MCF 10A (cell line): ENCODE measurements at regions not wholly inside any gene's neighbourhood (a gene's known extent, or its start where the extent isn't known, plus 50 kb on each side); places are given as distances from the start of the nearest gene placed in this dataset.

Experiments used
- BruUV-seq: library from RNA; stranded (reverse); fragments of 400-500 nt; replicated peaks from 2 replicates; lab custom pipeline; 2021; lab: Mats Ljungman, UMichigan
- CTCF ChIA-PET: fragments of 300-600 bp; sonication (Branson Sonifier 250); formaldehyde crosslinking; extraction: SDS; loops from one replicate; lab custom pipeline; 2021; ENCODE audit warnings: antibody characterized with exemption, inconsistent platforms; lab: Yijun Ruan, JAX
- POLR2A ChIA-PET: fragments of 300-600, 350-650 bp; sonication (Branson Sonifier 250); formaldehyde crosslinking; extraction: SDS; loops from one replicate; lab custom pipeline; 2020; ENCODE audit warnings: antibody characterized with exemption, inconsistent platforms; lab: Yijun Ruan, JAX
- DNase-seq: peaks from one replicate; pipeline ENCODE4 v3.0.0-alpha.2; 2018; ENCODE audit not compliant: unreplicated experiment
- H3K27ac Mint-ChIP-seq: one replicate; pipeline ENCODE4 v1.8.0; 2022; ENCODE audit warnings: mild to moderate bottlenecking, low read depth, mixed read lengths; ENCODE audit not compliant: unreplicated experiment
- H3K27me3 Mint-ChIP-seq: one replicate; pipeline ENCODE4 v1.8.0; 2022; ENCODE audit warnings: mixed read lengths; ENCODE audit not compliant: insufficient read depth, unreplicated experiment
- H3K36me3 Mint-ChIP-seq: one replicate; pipeline ENCODE4 v1.8.0; 2022; ENCODE audit warnings: mild to moderate bottlenecking, moderate library complexity, mixed read lengths; ENCODE audit not compliant: insufficient read depth, unreplicated experiment
- H3K4me1 Mint-ChIP-seq: one replicate; pipeline ENCODE4 v1.8.0; 2022; ENCODE audit warnings: mixed read lengths; ENCODE audit not compliant: insufficient read depth, unreplicated experiment
- H3K4me3 Mint-ChIP-seq: one replicate; pipeline ENCODE4 v1.8.0; 2022; ENCODE audit warnings: mild to moderate bottlenecking, moderate library complexity, mixed read lengths; ENCODE audit not compliant: unreplicated experiment
- H3K9me3 Mint-ChIP-seq: one replicate; pipeline ENCODE4 v1.8.0; 2022; ENCODE audit warnings: mixed read lengths; ENCODE audit not compliant: unreplicated experiment
- CTCF ChIP-seq: fragments of 200-600 bp; IDR thresholded peaks from one replicate; pipeline ENCODE4 v1.8.0; 2022; ENCODE audit warnings: antibody characterized with exemption, mild to moderate bottlenecking; ENCODE audit not compliant: unreplicated experiment
- intact Hi-C: fragments of 100-400 bp; cut with micrococcal nuclease; formaldehyde crosslinking; loops from 2 replicates; pipeline ENCODE4 v1.14.1; 2022

- Mint-ChIP-seq H3K27ac (no peak overlapping the region), H3K9me3 (no peaks in the 10 kb centered on the region), H3K36me3 (no peaks in the 10 kb centered on the region), H3K4me3 (no peak overlapping the region), H3K27me3 (peaks cover 39% of the 10 kb centered on the region), H3K4me1 (peaks cover 9% of the 10 kb centered on the region)
- no peak for TF ChIP-seq CTCF
- no peak for DNase-seq
- ChIA-PET CTCF (no interaction called here), POLR2A (no interaction called here)
- intact Hi-C loops, result no loop called here
- BruUV-seq, result no TSS peak
Measured at GRCh38 chr7:91353848-91354247, 89.6 kb downstream of the FZD1 start.

DNA sequence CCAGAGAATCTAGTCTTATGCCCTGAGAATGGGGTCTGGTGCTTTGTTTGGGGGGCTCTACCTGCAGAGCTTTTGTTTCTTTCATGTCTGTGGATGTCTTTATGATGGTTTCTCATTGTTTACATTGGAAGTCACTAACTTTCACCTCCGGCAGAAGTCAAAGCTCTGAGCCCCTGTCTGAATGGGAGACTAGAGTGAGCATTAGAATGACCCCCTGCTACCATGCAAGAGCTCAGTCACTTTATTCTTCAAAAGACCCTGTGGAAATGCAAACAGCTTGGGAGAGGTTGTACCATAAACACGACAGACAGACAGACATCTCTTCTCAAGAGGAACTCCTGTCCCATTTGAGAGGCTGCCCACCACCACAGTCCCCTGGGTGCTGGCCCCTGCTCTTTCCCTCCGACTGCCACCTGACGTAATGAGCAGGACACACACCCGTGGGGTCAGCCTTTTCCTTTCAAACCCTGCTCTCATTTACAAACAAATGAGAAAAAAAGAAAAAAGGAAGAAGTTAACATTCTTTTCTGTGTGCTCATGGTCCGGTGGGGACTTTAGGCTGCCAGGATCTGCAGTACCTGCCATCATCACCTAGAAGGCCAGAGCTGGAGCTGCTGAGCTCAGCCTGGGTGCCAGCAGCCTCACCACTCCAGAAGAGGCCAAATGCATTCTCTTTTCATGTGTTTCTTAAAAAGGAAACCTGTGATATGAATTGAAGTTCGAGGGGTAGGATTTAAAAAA lies 91.6 kb downstream of the FZD1 start:
- no peak overlapping the region for H3K4me3 Mint-ChIP-seq
- no peak for DNase-seq
- no TSS peak for BruUV-seq
- intact Hi-C loops, result no loop called here
- CTCF ChIA-PET, result interaction anchor here (0.6 kb wide), 3 partner anchors 201 to 266 kb away, joined by 3 to 4 read pairs (median 3); no protein-coding TSS in a partner anchor
- TF ChIP-seq CTCF, result no peak
- POLR2A ChIA-PET, result no interaction called here
- H3K27ac Mint-ChIP-seq, result no peak overlapping the region
- peaks cover 58% of the 10 kb centered on the region for H3K27me3 Mint-ChIP-seq
- H3K4me1 Mint-ChIP-seq, result peaks cover 9% of the 10 kb centered on the region
- H3K9me3 Mint-ChIP-seq, result no peaks in the 10 kb centered on the region
- no peaks in the 10 kb centered on the region for H3K36me3 Mint-ChIP-seq

DNA sequence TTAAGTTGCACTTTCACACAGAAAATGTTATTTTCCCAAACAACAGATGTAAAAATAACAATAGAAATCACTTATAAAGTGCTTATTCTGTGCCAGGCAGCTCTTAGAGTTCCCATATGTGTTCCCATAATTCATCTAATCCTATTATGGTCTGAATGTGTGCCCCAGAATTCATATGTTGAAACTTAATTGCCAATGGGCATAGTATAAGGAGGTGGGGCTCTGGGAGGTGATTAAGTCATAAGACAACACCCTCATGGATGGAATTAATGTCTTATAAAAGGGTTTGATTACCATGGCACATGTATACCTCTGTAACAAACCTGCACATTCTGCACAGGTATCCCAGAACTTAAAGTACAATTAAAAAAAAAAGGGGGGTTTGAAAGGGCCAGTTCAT lies 92.7 kb downstream of the FZD1 start:
- no TSS peak for BruUV-seq
- POLR2A ChIA-PET, result no interaction called here

DNA sequence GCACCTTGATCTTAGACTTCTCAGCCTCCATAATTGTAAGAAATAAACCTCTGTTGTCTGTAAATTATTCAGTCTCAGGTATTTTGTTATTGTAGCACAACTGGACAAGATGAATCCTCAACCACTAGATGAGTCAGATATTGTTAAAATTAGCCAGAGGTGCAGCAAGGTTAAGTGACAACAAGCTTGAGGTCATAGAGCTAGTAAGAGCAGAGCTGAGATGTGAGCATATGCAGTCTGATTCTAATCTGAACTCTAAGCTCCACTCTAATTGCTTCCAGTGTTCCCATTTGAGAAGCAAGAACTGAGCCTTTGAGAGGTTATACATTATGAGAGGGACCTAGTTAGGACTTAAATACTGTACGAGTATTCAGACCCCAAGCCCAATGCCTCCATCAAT lies 93.1 kb downstream of the FZD1 start:
- intact Hi-C loops, result no loop called here
- no peaks in the 10 kb centered on the region for H3K36me3 Mint-ChIP-seq

More for the DNA sequence above, 92.7 kb downstream of the FZD1 start:
- peaks cover 68% of the 10 kb centered on the region for H3K27me3 Mint-ChIP-seq
- DNase-seq, result no peak
- H3K27ac Mint-ChIP-seq, result no peak overlapping the region
- H3K4me3 Mint-ChIP-seq, result no peak overlapping the region
- intact Hi-C loops, result no loop called here
- TF ChIP-seq CTCF, result no peak
- no peaks in the 10 kb centered on the region for H3K36me3 Mint-ChIP-seq
- peaks cover 9% of the 10 kb centered on the region for H3K4me1 Mint-ChIP-seq
- H3K9me3 Mint-ChIP-seq, result no peaks in the 10 kb centered on the region
- CTCF ChIA-PET, result no interaction called here

More for the DNA sequence above, 93.1 kb downstream of the FZD1 start:
- no TSS peak for BruUV-seq
- H3K27me3 Mint-ChIP-seq, result peaks cover 73% of the 10 kb centered on the region
- ChIA-PET CTCF (interaction anchor here (0.6 kb wide), 1 partner anchor 475 kb away, joined by 3 read pairs; no protein-coding TSS in a partner anchor), POLR2A (interaction anchor here (0.8 kb wide), 1 partner anchor 200 kb away, joined by 3 read pairs; no protein-coding TSS in a partner anchor)
- no peaks in the 10 kb centered on the region for H3K9me3 Mint-ChIP-seq
- H3K27ac Mint-ChIP-seq, result no peak overlapping the region
- H3K4me1 Mint-ChIP-seq, result peaks cover 9% of the 10 kb centered on the region
- peak; percentile 14 for DNase-seq
- no peak for TF ChIP-seq CTCF
- no peak overlapping the region for H3K4me3 Mint-ChIP-seq
